GM10266 (cell line): ENCODE measurements at regions not wholly inside any gene's neighbourhood (a gene's known extent, or its start where the extent isn't known, plus 50 kb on each side); places are given as distances from the start of the nearest gene placed in this dataset.

Source experiments
- DNase-seq: peaks from one replicate; pipeline ENCODE4 v3.0.0; 2012; ENCODE audit errors: extremely low spot score
- CTCF ChIP-seq: IDR thresholded peaks from 2 replicates; pipeline ENCODE4 v1.5.1; 2012; ENCODE audit warnings: mild to moderate bottlenecking, low read depth; ENCODE audit not compliant: control insufficient read depth, insufficient read depth; ENCODE audit errors: missing control alignments

GRCh38 chr7:83866582-83866981 is 217.6 kb upstream of the SEMA3E start:
- no peak for DNase-seq
- no peak for TF ChIP-seq CTCF

GRCh38 chr7:83864551-83864950 is 215.6 kb upstream of the SEMA3E start:
- DNase-seq, result no peak
- TF ChIP-seq CTCF, result no peak

- DNase-seq, result no peak
- no peak for TF ChIP-seq CTCF
Observed at GRCh38 chr7:83863906-83864305, 215.0 kb upstream of the SEMA3E start.

- TF ChIP-seq CTCF, result no peak
- DNase-seq, result no peak
Observed at GRCh38 chr7:83861876-83862275, 212.9 kb upstream of the SEMA3E start.

- no peak for DNase-seq
- TF ChIP-seq CTCF, result no peak
Observed at GRCh38 chr7:83859827-83860226, 210.9 kb upstream of the SEMA3E start.

GRCh38 chr7:83857691-83858090 is 208.8 kb upstream of the SEMA3E start:
- no peak for DNase-seq
- no peak for TF ChIP-seq CTCF

GRCh38 chr7:83856094-83856493 is 207.2 kb upstream of the SEMA3E start:
- no peak for DNase-seq
- no peak for TF ChIP-seq CTCF

- no peak for TF ChIP-seq CTCF
- DNase-seq, result no peak
Observed at GRCh38 chr7:83852136-83852535, 203.2 kb upstream of the SEMA3E start.
